ENCODE measurements at regions not wholly inside any gene's neighbourhood (a gene's known extent, or its start where the extent isn't known, plus 50 kb on each side); places are given as distances from the start of the nearest gene placed in this dataset.

- TF ChIP-seq CTCF (conservative IDR thresholded peaks at IDR 0.05; ENCODE audit: low read depth, low read length) (no peak), EZH2 (IDR thresholded peaks at IDR 0.05; ENCODE audit: low read length, unreplicated experiment) (no peak), EZH2phosphoT487 (IDR thresholded peaks at IDR 0.05; ENCODE audit: borderline replicate concordance, low read length) (no peak)
Observed at GRCh38 chr3:162643245-162643644, 1146.6 kb downstream of the OTOL1 start.
